ENCODE measurements at regions not wholly inside any gene's neighbourhood (a gene's known extent, or its start where the extent isn't known, plus 50 kb on each side); places are given as distances from the start of the nearest gene placed in this dataset.

GRCh38 chr2:196551014-196551413 is 88.5 kb upstream of the CCDC150 start:
- ATAC-seq (no peak), DNase-seq (no peak)
- TF ChIP-seq, protein P1, sequence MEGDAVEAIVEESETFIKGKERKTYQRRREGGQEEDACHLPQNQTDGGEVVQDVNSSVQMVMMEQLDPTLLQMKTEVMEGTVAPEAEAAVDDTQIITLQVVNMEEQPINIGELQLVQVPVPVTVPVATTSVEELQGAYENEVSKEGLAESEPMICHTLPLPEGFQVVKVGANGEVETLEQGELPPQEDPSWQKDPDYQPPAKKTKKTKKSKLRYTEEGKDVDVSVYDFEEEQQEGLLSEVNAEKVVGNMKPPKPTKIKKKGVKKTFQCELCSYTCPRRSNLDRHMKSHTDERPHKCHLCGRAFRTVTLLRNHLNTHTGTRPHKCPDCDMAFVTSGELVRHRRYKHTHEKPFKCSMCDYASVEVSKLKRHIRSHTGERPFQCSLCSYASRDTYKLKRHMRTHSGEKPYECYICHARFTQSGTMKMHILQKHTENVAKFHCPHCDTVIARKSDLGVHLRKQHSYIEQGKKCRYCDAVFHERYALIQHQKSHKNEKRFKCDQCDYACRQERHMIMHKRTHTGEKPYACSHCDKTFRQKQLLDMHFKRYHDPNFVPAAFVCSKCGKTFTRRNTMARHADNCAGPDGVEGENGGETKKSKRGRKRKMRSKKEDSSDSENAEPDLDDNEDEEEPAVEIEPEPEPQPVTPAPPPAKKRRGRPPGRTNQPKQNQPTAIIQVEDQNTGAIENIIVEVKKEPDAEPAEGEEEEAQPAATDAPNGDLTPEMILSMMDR (IDR thresholded peaks at IDR 0.05) = no peak
- Histone ChIP-seq H3K9me3 (no peaks in the 10 kb centered on the region), H3K4me3 (no peak overlapping the region), H3K36me3 (no peaks in the 10 kb centered on the region), H3K27me3 (no peaks in the 10 kb centered on the region), H3K27ac (no peak overlapping the region), H3K4me1 (peaks cover 0 to 18% (median 0%) of the 10 kb centered on the region in 9 donors)
- intact Hi-C loops (cut with DNase I) = no loop called here

- Histone ChIP-seq H3K27ac (no peak overlapping the region), H3K36me3 (no peaks in the 10 kb centered on the region), H3K4me3 (no peak overlapping the region), H3K4me1 (peaks cover 0 to 17% (median 0%) of the 10 kb centered on the region in 9 donors), H3K9me3 (no peaks in the 10 kb centered on the region), H3K27me3 (no peaks in the 10 kb centered on the region)
- intact Hi-C loops (cut with DNase I) = no loop called here
- DNase-seq (no peak), ATAC-seq (no peak)
- WGBS, 2 donors = 96 to 97% methylated on average over 3 of the region's 3 CpGs
- TF ChIP-seq, protein P1 (IDR thresholded peaks at IDR 0.05) = no peak
Measured at GRCh38 chr2:196555161-196555560, 84.4 kb upstream of the CCDC150 start.

DNA sequence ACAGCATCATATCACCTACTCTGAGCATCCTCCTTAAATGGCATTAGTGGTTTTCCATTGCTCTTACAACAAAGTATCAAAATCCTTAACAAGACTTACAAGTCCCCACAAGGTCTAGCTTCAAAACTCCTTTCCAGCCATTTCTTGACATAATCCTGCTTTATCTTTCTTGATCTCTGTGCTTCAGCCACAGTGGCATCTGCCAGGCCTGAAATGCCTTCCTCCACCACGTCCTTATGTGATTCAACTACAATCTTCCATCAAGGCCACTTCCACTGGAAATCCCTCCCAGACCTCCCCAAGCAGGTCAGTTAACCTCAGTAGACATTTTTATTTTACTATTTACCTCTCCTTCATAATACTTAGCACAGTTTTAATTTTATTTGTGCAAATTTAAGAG is 83.8 kb upstream of the CCDC150 start:
- intact Hi-C loops (cut with DNase I) = no loop called here
- no peak overlapping the region for H3K27ac ChIP-seq
- TF ChIP-seq, protein P1 (IDR thresholded peaks at IDR 0.05) = no peak
- ATAC-seq = no peak
- DNase-seq = no peak
- H3K4me1 ChIP-seq = peaks cover 0 to 14% (median 0%) of the 10 kb centered on the region in 9 donors
- no peak overlapping the region for H3K4me3 ChIP-seq
- H3K27me3 ChIP-seq = no peaks in the 10 kb centered on the region
- H3K36me3 ChIP-seq = no peaks in the 10 kb centered on the region
- WGBS, 2 donors = 50 to 77% methylated on average over 1 of the region's 1 CpG
- H3K9me3 ChIP-seq = no peaks in the 10 kb centered on the region

- intact Hi-C loops (cut with DNase I) = no loop called here
- Histone ChIP-seq H3K27me3 (no peaks in the 10 kb centered on the region), H3K36me3 (no peaks in the 10 kb centered on the region), H3K4me1 (no peaks in the 10 kb centered on the region), H3K27ac (no peak overlapping the region), H3K4me3 (no peak overlapping the region), H3K9me3 (peaks cover 0 to 9% (median 0%) of the 10 kb centered on the region in 11 donors)
- DNase-seq (no peak), ATAC-seq (no peak)
- 86 to 87% methylated on average over 3 of the region's 3 CpGs for WGBS, 2 donors
- TF ChIP-seq, protein P1 (IDR thresholded peaks at IDR 0.05) = no peak
Measured at GRCh38 chr2:196558497-196558896, 81.0 kb upstream of the CCDC150 start.

GRCh38 chr2:196563876-196564275 is 75.6 kb upstream of the CCDC150 start:
- Histone ChIP-seq H3K27me3 (peaks cover 0 to 5% (median 0%) of the 10 kb centered on the region in 7 donors), H3K9me3 (peaks cover 0 to 9% (median 0%) of the 10 kb centered on the region in 11 donors), H3K36me3 (no peaks in the 10 kb centered on the region), H3K27ac (no peak overlapping the region), H3K4me3 (no peak overlapping the region), H3K4me1 (peaks cover 0 to 13% (median 8%) of the 10 kb centered on the region in 9 donors)
- intact Hi-C loops (cut with DNase I) = no loop called here
- ATAC-seq (no peak), DNase-seq (no peak)
- TF ChIP-seq, protein P1 (IDR thresholded peaks at IDR 0.05) = no peak
